ENCODE measurements at regions not wholly inside any gene's neighbourhood (a gene's known extent, or its start where the extent isn't known, plus 50 kb on each side); places are given as distances from the start of the nearest gene placed in this dataset.

DNA sequence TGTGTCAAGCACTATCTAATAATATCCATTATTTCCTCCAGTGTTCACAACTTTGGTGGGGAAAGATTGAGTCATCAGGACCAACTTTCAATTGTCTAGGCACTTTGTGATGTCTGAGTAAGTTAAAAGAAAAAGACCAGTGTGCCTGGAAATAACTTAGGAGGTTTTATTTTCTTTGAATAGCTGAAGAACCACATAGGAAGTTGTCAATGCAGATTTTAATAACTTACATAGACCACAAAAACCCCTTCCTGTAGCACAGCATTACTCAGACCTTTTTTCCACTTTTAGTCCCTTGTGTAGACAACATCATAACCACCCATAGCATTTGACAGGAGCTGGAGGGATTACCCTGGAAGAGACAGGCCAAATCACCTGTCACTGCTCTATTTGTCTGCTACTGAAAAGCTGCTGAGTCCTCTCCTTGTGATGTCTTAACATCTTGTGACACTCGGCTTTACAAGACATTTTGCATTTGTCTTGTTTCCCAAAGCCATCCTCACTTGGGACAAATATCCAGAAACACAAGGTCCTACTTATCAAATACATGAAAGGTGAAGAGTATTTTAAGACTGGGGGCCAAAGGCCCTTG is 241.5 kb upstream of the PTER start:
- SMC1A ChIA-PET (ENCODE audit: uncharacterized antibody, unreplicated experiment), result interaction anchor here (1.3 kb wide), 1 partner anchor 15 kb away, joined by 3 read pairs; no protein-coding TSS in a partner anchor
- Histone ChIP-seq H4K20me1 (ENCODE audit: control insufficient read depth, insufficient read depth) (no peaks in the 10 kb centered on the region), H3K36me3 (ENCODE audit: control insufficient read depth in 2 of 2, insufficient read depth in 2 of 2, low read length in 1 of 2) (no peaks in the 10 kb centered on the region), H3K79me2 (ENCODE audit: control insufficient read depth, insufficient read depth, low read length) (no peaks in the 10 kb centered on the region), H3K9ac (ENCODE audit: control insufficient read depth, insufficient read depth, low read length) (no peak overlapping the region), H2AFZ (ENCODE audit: control insufficient read depth, low read depth, low read length) (no peak overlapping the region), H3K27me3 (replicated peaks in 1 of 2; ENCODE audit: control insufficient read depth in 2 of 2, insufficient read depth in 2 of 2, low read length in 1 of 2) (no peaks in the 10 kb centered on the region), H3K4me2 (ENCODE audit: control insufficient read depth, insufficient read depth) (no peak overlapping the region), H3K4me1 (ENCODE audit: control insufficient read depth, insufficient read depth, low read length) (no peaks in the 10 kb centered on the region), H3K4me3 (no peak overlapping the region), H3K9me3 (replicated peaks; ENCODE audit: control insufficient read depth, insufficient read depth, low read length) (peaks cover 4% of the 10 kb centered on the region; the same call in 2 of the 3 replicates), H3K27ac (ENCODE audit: control insufficient read depth, insufficient read depth) (no peak overlapping the region)
- ATAC-seq, result peak; percentile 92
- no TSS peak for BruUV-seq (replicated peaks)
- peak; percentile 67 for DNase-seq (ENCODE audit: low read depth, low spot score)
- CTCF ChIA-PET, result interaction anchor here (1.2 kb wide), 1 partner anchor 391 kb away, joined by 3 read pairs; no protein-coding TSS in a partner anchor
- 0% methylated on average over 1 of the region's 1 CpG for WGBS (ENCODE audit: insufficient coverage, insufficient replicate concordance, low lambda C conversion rate, missing lambda C conversion rate)
- RAD21 ChIA-PET (ENCODE audit: unreplicated experiment), result no interaction called here
- intact Hi-C loops (cut with micrococcal nuclease; ENCODE audit: unreplicated experiment) (no loop called here), in situ Hi-C loops (cut with MboI) (no loop called here)
- FAIRE-seq, result no peak
- POLR2A ChIA-PET, result no interaction called here
- 0 out of 3 replicates have a peak, but pooled peaks have one; percentile 28 for TF ChIP-seq POU2F2 (IDR thresholded peaks at IDR 0.05; ENCODE audit: borderline replicate concordance, low read depth, low read length)
- peak; percentile 59; the same call in 1 of the 2 replicates for TF ChIP-seq ZNF217 (IDR thresholded peaks at IDR 0.05)
- TF ChIP-seq MLLT1 (IDR thresholded peaks at IDR 0.05), result 0 out of 2 replicates have a peak, but pooled peaks have one; percentile 30
- TF ChIP-seq ETV6 (conservative IDR thresholded peaks at IDR 0.05 in 1 of 2, IDR thresholded peaks at IDR 0.05 in 1 of 2; ENCODE audit: borderline replicate concordance in 1 of 2, low read depth in 1 of 2), result no peak
- TF ChIP-seq, protein P1, sequence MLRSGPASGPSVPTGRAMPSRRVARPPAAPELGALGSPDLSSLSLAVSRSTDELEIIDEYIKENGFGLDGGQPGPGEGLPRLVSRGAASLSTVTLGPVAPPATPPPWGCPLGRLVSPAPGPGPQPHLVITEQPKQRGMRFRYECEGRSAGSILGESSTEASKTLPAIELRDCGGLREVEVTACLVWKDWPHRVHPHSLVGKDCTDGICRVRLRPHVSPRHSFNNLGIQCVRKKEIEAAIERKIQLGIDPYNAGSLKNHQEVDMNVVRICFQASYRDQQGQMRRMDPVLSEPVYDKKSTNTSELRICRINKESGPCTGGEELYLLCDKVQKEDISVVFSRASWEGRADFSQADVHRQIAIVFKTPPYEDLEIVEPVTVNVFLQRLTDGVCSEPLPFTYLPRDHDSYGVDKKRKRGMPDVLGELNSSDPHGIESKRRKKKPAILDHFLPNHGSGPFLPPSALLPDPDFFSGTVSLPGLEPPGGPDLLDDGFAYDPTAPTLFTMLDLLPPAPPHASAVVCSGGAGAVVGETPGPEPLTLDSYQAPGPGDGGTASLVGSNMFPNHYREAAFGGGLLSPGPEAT (IDR thresholded peaks at IDR 0.05; ENCODE audit: low read depth), result peak; percentile 55; the same call in 1 of the 2 replicates
- TF ChIP-seq MEF2A (IDR thresholded peaks at IDR 0.05; ENCODE audit: insufficient read depth, low read depth, low read length), result 0 out of 2 replicates have a peak, but pooled peaks have one; percentile 39
- TF ChIP-seq CREM (IDR thresholded peaks at IDR 0.05; ENCODE audit: low read depth), result 0 out of 2 replicates have a peak, but pooled peaks have one; percentile 16
- peak; percentile 64 to 79; a peak in 3 of 4 replicates for TF ChIP-seq IKZF2 (IDR thresholded peaks at IDR 0.05)
- no peak for TF ChIP-seq WRNIP1 (IDR thresholded peaks at IDR 0.05; ENCODE audit: borderline replicate concordance, low read depth, low read length)
- TF ChIP-seq RFX5 (IDR thresholded peaks at IDR 0.05; ENCODE audit: low read depth, low read length), result no peak
- peak; percentile 94 for TF ChIP-seq RUNX3 (IDR thresholded peaks at IDR 0.05; ENCODE audit: low read length)
- no peak for TF ChIP-seq SUZ12 (IDR thresholded peaks at IDR 0.05; ENCODE audit: unreplicated experiment)
- peak; percentile 26 for TF ChIP-seq BCL3 (IDR thresholded peaks at IDR 0.05; ENCODE audit: borderline replicate concordance, insufficient read depth, low read depth, low read length, poor library complexity, severe bottlenecking)
- peak; percentile 39; the same call in 1 of the 2 replicates for TF ChIP-seq CBFB (IDR thresholded peaks at IDR 0.05; ENCODE audit: low read depth)
- TF ChIP-seq PKNOX1 (IDR thresholded peaks at IDR 0.05), result 0 out of 2 replicates have a peak, but pooled peaks have one; percentile 8
- TF ChIP-seq POLR2AphosphoS2 (IDR thresholded peaks at IDR 0.05; ENCODE audit: low read depth, low read length), result no peak
- TF ChIP-seq HDGF (IDR thresholded peaks at IDR 0.05), result no peak

All from GM12878 (cell line).